GM23338 (cell line): ENCODE measurements at regions not wholly inside any gene's neighbourhood (a gene's known extent, or its start where the extent isn't known, plus 50 kb on each side); places are given as distances from the start of the nearest gene placed in this dataset.

ENCODE experiments used
- ATAC-seq: fragments of 200-7000 bp; cut with Tn5 transposase; 3 replicates; pipeline ENCODE4 v1.9.1; 2020
- DNase-seq: peaks from one replicate; pipeline ENCODE4 v3.0.0-alpha.2; 2015; ENCODE audit warnings: low spot score
- H2AFZ ChIP-seq: fragments of 200-600 bp; sonication (generic); 2 replicates; pipeline ENCODE4 v1.8.0; 2016; ENCODE audit warnings: antibody characterized with exemption, mild to moderate bottlenecking, moderate library complexity
- H3F3A ChIP-seq: fragments of 200-600 bp; sonication (generic); replicated peaks from 2 replicates; pipeline ENCODE4 v1.8.0; 2017; ENCODE audit warnings: antibody characterized with exemption, mixed run types, low read depth
- H3K27ac ChIP-seq: fragments of 200-600 bp; sonication (generic); 2 replicates; pipeline ENCODE4 v1.6.1; 2016; ENCODE audit warnings: low read depth
- H3K27me3 ChIP-seq: fragments of 200-600 bp; sonication (generic); 2 replicates; pipeline ENCODE4 v1.8.0; 2016; ENCODE audit warnings: mild to moderate bottlenecking, mixed run types, moderate library complexity; ENCODE audit not compliant: insufficient read depth
- H3K36me3 ChIP-seq: fragments of 200-600 bp; sonication (generic); 2 replicates; pipeline ENCODE4 v1.8.0; 2016; ENCODE audit warnings: mild to moderate bottlenecking; ENCODE audit not compliant: insufficient read depth
- H3K4me1 ChIP-seq: fragments of 200-600 bp; sonication (generic); 2 replicates; pipeline ENCODE4 v1.8.0; 2016; ENCODE audit warnings: mild to moderate bottlenecking, moderate library complexity; ENCODE audit not compliant: insufficient read depth
- H3K4me2 ChIP-seq: fragments of 200-600 bp; sonication (generic); 2 replicates; pipeline ENCODE4 v1.7.1; 2017; ENCODE audit warnings: mixed run types
- H3K4me3 ChIP-seq: fragments of 200-600 bp; sonication (generic); 2 replicates; pipeline ENCODE4 v1.6.1; 2016; ENCODE audit warnings: mixed run types
- H3K79me2 ChIP-seq: fragments of 200-600 bp; sonication (generic); replicated peaks from 2 replicates; pipeline ENCODE4 v1.8.0; 2017; ENCODE audit warnings: mild to moderate bottlenecking; ENCODE audit not compliant: insufficient read depth
- H3K9me2 ChIP-seq: fragments of 200-600 bp; sonication (generic); 2 replicates; pipeline ENCODE4 v1.8.0; 2017; ENCODE audit not compliant: insufficient read depth
- H4K20me1 ChIP-seq: fragments of 200-600 bp; sonication (generic); replicated peaks from 2 replicates; pipeline ENCODE4 v1.8.0; 2017; ENCODE audit warnings: mild to moderate bottlenecking; ENCODE audit not compliant: insufficient read depth
- H3K27ac Mint-ChIP-seq: 2 replicates; pipeline ENCODE4 v1.8.0; 2020; ENCODE audit warnings: inconsistent platforms, mild to moderate bottlenecking, moderate library complexity, mixed read lengths
- H3K27me3 Mint-ChIP-seq: 3 replicates; pipeline ENCODE4 v1.8.0; 2022; ENCODE audit warnings: low read depth, mild to moderate bottlenecking, moderate library complexity, mixed read lengths, inconsistent platforms; ENCODE audit not compliant: insufficient read depth, poor library complexity
- H3K36me3 Mint-ChIP-seq: 3 replicates; pipeline ENCODE4 v1.8.0; 2021; ENCODE audit warnings: low read depth, mild to moderate bottlenecking, inconsistent platforms, moderate library complexity, mixed read lengths
- H3K4me1 Mint-ChIP-seq: 3 replicates; pipeline ENCODE4 v1.8.0; 2020; ENCODE audit warnings: mild to moderate bottlenecking, inconsistent platforms, mixed read lengths
- H3K4me3 Mint-ChIP-seq: 3 replicates; pipeline ENCODE4 v1.8.0; 2021; ENCODE audit warnings: moderate library complexity, mild to moderate bottlenecking, inconsistent platforms, mixed read lengths
- H3K9me3 Mint-ChIP-seq: 3 replicates; pipeline ENCODE4 v1.8.0; 2020; ENCODE audit warnings: moderate library complexity, mild to moderate bottlenecking, inconsistent platforms, mixed read lengths
- CREB1 ChIP-seq: fragments of 250-450 bp; sonication (Bioruptor Pico); IDR thresholded peaks from 2 replicates; pipeline ENCODE4 v1.5.0; 2020; ENCODE audit warnings: low read depth, mild to moderate bottlenecking, moderate library complexity
- ETS1 ChIP-seq: IDR thresholded peaks from 2 replicates; pipeline ENCODE4 v1.6.1; 2016; ENCODE audit warnings: antibody characterized with exemption
- EZH2 ChIP-seq: fragments of 200-600 bp; sonication (generic); IDR thresholded peaks from one replicate; pipeline ENCODE4 v1.8.0; 2017; ENCODE audit warnings: antibody characterized with exemption, mild to moderate bottlenecking, low read depth; ENCODE audit not compliant: unreplicated experiment
- EZH2phosphoT487 ChIP-seq: fragments of 200-600 bp; sonication (generic); IDR thresholded peaks from one replicate; pipeline ENCODE4 v1.8.1; 2018; ENCODE audit warnings: antibody characterized with exemption; ENCODE audit not compliant: unreplicated experiment
- JUNB ChIP-seq: IDR thresholded peaks from one replicate; pipeline ENCODE4 v1.6.1; 2016; ENCODE audit warnings: antibody characterized with exemption; ENCODE audit not compliant: unreplicated experiment
- NANOG ChIP-seq: IDR thresholded peaks from 2 replicates; pipeline ENCODE4 v1.6.1; 2016; ENCODE audit warnings: antibody characterized with exemption, borderline replicate concordance
- POLR2AphosphoS5 ChIP-seq: IDR thresholded peaks from 2 replicates; pipeline ENCODE4 v1.6.1; 2016; ENCODE audit warnings: antibody characterized with exemption, low read depth
- STAT1 ChIP-seq: IDR thresholded peaks from one replicate; pipeline ENCODE4 v1.6.1; 2016; ENCODE audit warnings: antibody characterized with exemption; ENCODE audit not compliant: unreplicated experiment
- ZNF114 ChIP-seq: fragments of 250-450 bp; sonication (Bioruptor Pico); IDR thresholded peaks from 2 replicates; pipeline ENCODE4 v1.5.0; 2020; ENCODE audit warnings: mild to moderate bottlenecking, moderate library complexity
- ZNF331 ChIP-seq: fragments of 250-450 bp; sonication (Bioruptor Pico); IDR thresholded peaks from 2 replicates; pipeline ENCODE4 v1.5.0; 2020; ENCODE audit warnings: low read depth, mild to moderate bottlenecking, moderate library complexity
- TF ChIP-seq, protein P1 (sequence below), 2 experiments: fragments of 200-600 bp in 1 of 2; sonication (generic) in 1 of 2; conservative IDR thresholded peaks; 2 replicates each; pipeline versions ENCODE4 v1.5.1 to v1.6.1; 2016 to 2017; ENCODE audit warnings: antibody characterized with exemption in 2 of 2, low read depth in 2 of 2, mild to moderate bottlenecking in 2 of 2, moderate library complexity in 1 of 2
- TF ChIP-seq, protein P2 (sequence below): fragments of 250-450 bp; sonication (Bioruptor Pico); IDR thresholded peaks from 2 replicates; pipeline ENCODE4 v1.5.0; 2020; ENCODE audit warnings: mild to moderate bottlenecking, moderate library complexity

DNA sequence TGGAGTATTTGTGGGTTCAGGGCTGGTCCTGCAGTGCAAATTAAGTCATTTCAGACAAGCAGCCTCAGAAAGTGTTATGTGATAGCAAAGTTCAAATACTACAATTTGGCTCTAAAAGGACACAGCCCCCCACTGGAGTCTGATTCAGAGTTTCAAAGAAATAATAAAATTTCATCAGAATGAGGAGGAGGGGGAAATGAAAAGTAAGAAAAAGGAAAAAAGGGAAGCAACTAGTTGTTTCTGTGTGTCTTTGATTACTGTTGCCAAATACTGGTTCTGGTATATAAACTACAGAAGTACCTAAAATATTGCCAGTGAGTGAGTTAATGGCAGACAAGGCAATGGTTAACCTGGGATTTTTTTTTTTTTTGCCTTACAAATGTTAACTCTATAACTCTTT lies 773.9 kb downstream of the BCL11A start (continued):
- TF ChIP-seq EZH2, result no peak
- TF ChIP-seq, protein P1, sequence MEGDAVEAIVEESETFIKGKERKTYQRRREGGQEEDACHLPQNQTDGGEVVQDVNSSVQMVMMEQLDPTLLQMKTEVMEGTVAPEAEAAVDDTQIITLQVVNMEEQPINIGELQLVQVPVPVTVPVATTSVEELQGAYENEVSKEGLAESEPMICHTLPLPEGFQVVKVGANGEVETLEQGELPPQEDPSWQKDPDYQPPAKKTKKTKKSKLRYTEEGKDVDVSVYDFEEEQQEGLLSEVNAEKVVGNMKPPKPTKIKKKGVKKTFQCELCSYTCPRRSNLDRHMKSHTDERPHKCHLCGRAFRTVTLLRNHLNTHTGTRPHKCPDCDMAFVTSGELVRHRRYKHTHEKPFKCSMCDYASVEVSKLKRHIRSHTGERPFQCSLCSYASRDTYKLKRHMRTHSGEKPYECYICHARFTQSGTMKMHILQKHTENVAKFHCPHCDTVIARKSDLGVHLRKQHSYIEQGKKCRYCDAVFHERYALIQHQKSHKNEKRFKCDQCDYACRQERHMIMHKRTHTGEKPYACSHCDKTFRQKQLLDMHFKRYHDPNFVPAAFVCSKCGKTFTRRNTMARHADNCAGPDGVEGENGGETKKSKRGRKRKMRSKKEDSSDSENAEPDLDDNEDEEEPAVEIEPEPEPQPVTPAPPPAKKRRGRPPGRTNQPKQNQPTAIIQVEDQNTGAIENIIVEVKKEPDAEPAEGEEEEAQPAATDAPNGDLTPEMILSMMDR (conservative IDR thresholded peaks at IDR 0.05; ENCODE audit: low read depth in 2 of 2), result no peak
- no peak for TF ChIP-seq CREB1 (CRISPR knock-in tag)
- TF ChIP-seq NANOG, result no peak
- TF ChIP-seq STAT1, result no peak

DNA sequence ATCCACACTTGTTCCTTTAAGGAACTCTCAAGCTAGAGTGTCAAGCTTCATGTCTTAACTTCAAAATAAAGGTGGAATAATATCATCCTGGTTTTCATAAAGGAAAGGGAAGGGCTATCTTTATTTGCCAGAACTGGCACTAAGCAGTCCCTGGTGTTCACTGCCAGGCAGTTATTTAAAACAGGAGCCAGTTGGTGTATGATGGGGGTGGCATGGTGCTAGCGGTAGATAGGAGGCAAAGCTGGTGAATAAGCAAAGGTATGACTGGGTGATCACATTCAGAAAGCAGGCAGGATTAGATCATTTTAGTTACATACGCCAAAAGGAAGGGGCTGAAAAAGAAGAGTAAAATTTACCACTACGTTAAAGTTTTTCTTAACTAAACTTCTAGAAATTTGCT lies 776.3 kb downstream of the BCL11A start:
- H3K27me3 Mint-ChIP-seq, result no peaks in the 10 kb centered on the region
- no peak overlapping the region for H3K4me2 ChIP-seq
- TF ChIP-seq STAT1, result no peak
- TF ChIP-seq, protein P2, sequence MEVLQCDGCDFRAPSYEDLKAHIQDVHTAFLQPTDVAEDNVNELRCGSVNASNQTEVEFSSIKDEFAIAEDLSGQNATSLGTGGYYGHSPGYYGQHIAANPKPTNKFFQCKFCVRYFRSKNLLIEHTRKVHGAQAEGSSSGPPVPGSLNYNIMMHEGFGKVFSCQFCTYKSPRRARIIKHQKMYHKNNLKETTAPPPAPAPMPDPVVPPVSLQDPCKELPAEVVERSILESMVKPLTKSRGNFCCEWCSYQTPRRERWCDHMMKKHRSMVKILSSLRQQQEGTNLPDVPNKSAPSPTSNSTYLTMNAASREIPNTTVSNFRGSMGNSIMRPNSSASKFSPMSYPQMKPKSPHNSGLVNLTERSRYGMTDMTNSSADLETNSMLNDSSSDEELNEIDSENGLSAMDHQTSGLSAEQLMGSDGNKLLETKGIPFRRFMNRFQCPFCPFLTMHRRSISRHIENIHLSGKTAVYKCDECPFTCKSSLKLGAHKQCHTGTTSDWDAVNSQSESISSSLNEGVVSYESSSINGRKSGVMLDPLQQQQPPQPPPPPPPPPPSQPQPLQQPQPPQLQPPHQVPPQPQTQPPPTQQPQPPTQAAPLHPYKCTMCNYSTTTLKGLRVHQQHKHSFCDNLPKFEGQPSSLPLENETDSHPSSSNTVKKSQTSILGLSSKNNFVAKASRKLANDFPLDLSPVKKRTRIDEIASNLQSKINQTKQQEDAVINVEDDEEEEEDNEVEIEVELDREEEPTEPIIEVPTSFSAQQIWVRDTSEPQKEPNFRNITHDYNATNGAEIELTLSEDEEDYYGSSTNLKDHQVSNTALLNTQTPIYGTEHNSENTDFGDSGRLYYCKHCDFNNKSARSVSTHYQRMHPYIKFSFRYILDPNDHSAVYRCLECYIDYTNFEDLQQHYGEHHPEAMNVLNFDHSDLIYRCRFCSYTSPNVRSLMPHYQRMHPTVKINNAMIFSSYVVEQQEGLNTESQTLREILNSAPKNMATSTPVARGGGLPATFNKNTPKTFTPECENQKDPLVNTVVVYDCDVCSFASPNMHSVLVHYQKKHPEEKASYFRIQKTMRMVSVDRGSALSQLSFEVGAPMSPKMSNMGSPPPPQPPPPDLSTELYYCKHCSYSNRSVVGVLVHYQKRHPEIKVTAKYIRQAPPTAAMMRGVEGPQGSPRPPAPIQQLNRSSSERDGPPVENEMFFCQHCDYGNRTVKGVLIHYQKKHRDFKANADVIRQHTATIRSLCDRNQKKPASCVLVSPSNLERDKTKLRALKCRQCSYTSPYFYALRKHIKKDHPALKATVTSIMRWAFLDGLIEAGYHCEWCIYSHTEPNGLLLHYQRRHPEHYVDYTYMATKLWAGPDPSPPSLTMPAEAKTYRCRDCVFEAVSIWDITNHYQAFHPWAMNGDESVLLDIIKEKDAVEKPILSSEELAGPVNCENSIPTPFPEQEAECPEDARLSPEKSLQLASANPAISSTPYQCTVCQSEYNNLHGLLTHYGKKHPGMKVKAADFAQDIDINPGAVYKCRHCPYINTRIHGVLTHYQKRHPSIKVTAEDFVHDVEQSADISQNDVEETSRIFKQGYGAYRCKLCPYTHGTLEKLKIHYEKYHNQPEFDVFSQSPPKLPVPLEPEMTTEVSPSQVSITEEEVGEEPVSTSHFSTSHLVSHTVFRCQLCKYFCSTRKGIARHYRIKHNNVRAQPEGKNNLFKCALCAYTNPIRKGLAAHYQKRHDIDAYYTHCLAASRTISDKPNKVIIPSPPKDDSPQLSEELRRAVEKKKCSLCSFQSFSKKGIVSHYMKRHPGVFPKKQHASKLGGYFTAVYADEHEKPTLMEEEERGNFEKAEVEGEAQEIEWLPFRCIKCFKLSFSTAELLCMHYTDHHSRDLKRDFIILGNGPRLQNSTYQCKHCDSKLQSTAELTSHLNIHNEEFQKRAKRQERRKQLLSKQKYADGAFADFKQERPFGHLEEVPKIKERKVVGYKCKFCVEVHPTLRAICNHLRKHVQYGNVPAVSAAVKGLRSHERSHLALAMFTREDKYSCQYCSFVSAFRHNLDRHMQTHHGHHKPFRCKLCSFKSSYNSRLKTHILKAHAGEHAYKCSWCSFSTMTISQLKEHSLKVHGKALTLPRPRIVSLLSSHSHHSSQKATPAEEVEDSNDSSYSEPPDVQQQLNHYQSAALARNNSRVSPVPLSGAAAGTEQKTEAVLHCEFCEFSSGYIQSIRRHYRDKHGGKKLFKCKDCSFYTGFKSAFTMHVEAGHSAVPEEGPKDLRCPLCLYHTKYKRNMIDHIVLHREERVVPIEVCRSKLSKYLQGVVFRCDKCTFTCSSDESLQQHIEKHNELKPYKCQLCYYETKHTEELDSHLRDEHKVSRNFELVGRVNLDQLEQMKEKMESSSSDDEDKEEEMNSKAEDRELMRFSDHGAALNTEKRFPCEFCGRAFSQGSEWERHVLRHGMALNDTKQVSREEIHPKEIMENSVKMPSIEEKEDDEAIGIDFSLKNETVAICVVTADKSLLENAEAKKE (CRISPR knock-in tag), result no peak
- TF ChIP-seq, protein P1 (conservative IDR thresholded peaks at IDR 0.05; ENCODE audit: low read depth in 2 of 2), result no peak
- TF ChIP-seq ZNF331 (CRISPR knock-in tag), result no peak
- no peak for TF ChIP-seq EZH2phosphoT487
- TF ChIP-seq ZNF114 (CRISPR knock-in tag), result no peak
- no peak for TF ChIP-seq NANOG
- TF ChIP-seq EZH2, result no peak
- TF ChIP-seq POLR2AphosphoS5, result no peak
- TF ChIP-seq ETS1, result no peak
- no peak for TF ChIP-seq JUNB
- TF ChIP-seq CREB1 (CRISPR knock-in tag), result no peak

More for the DNA sequence above, 776.3 kb downstream of the BCL11A start:
- Histone ChIP-seq H3K4me1 (no peaks in the 10 kb centered on the region), H3F3A (no peaks in the 10 kb centered on the region), H2AFZ (no peak overlapping the region), H3K4me3 (no peak overlapping the region), H3K79me2 (no peaks in the 10 kb centered on the region), H3K27me3 (no peaks in the 10 kb centered on the region), H3K36me3 (no peaks in the 10 kb centered on the region), H4K20me1 (no peaks in the 10 kb centered on the region), H3K9me2 (0 out of 2 replicates have a peak, but pooled peaks cover 3% of the 10 kb centered on the region), H3K27ac (no peak overlapping the region)
- peaks cover 6% of the 10 kb centered on the region for H3K4me1 Mint-ChIP-seq
- H3K9me3 Mint-ChIP-seq, result no peaks in the 10 kb centered on the region
- H3K27ac Mint-ChIP-seq, result no peak overlapping the region
- H3K4me3 Mint-ChIP-seq, result no peak overlapping the region
- no peaks in the 10 kb centered on the region for H3K36me3 Mint-ChIP-seq
- ATAC-seq (no peak), DNase-seq (no peak)
